WERI-Rb-1 (cell line): ENCODE measurements at regions not wholly inside any gene's neighbourhood (a gene's known extent, or its start where the extent isn't known, plus 50 kb on each side); places are given as distances from the start of the nearest gene placed in this dataset.

Experiments used
- DNase-seq: peaks from one replicate; pipeline ENCODE4 v3.0.0-alpha.2; 2020
- H3K27ac ChIP-seq: fragments of 250-450 bp; sonication (Bioruptor Pico); 2 replicates; pipeline ENCODE4 v1.5.1; 2020; ENCODE audit warnings: mild to moderate bottlenecking, moderate library complexity
- H3K27me3 ChIP-seq: fragments of 250-450 bp; sonication (Bioruptor Pico); 2 replicates; pipeline ENCODE4 v1.5.1; 2021; ENCODE audit warnings: mild to moderate bottlenecking, low read depth, moderate library complexity; ENCODE audit not compliant: insufficient read depth, severe bottlenecking
- H3K36me3 ChIP-seq: fragments of 250-450 bp; sonication (Bioruptor Pico); 2 replicates; pipeline ENCODE4 v1.5.1; 2020; ENCODE audit warnings: mild to moderate bottlenecking, moderate library complexity
- H3K4me3 ChIP-seq: 2 replicates; pipeline ENCODE4 v1.5.1; 2011; ENCODE audit warnings: low read depth, mild to moderate bottlenecking, control low read depth, low read length
- H3K9me3 ChIP-seq: fragments of 250-450 bp; sonication (Bioruptor Pico); 2 replicates; pipeline ENCODE4 v1.5.1; 2021; ENCODE audit warnings: mild to moderate bottlenecking, moderate library complexity; ENCODE audit not compliant: severe bottlenecking
- CTCF ChIP-seq: IDR thresholded peaks from 2 replicates; pipeline ENCODE4 v1.5.1; 2011; ENCODE audit warnings: low read depth, mild to moderate bottlenecking, control low read depth, inconsistent platforms, low read length

- no peak for DNase-seq
- Histone ChIP-seq H3K9me3 (no peaks in the 10 kb centered on the region), H3K4me3 (no peak overlapping the region), H3K27me3 (no peaks in the 10 kb centered on the region), H3K36me3 (no peaks in the 10 kb centered on the region), H3K27ac (no peak overlapping the region)
- TF ChIP-seq CTCF: no peak
These were observed 521.6 kb downstream of the EPHA3 start for GRCh38 chr3:89628856-89629670.

- DNase-seq: no peak
- no peaks in the 10 kb centered on the region for H3K27me3 ChIP-seq
- no peak overlapping the region for H3K4me3 ChIP-seq
- H3K27ac ChIP-seq: no peak overlapping the region
- no peaks in the 10 kb centered on the region for H3K9me3 ChIP-seq
- no peaks in the 10 kb centered on the region for H3K36me3 ChIP-seq
- TF ChIP-seq CTCF: no peak
These were observed 527.7 kb downstream of the EPHA3 start for GRCh38 chr3:89635137-89635536.

- DNase-seq: no peak
- TF ChIP-seq CTCF: no peak
- Histone ChIP-seq H3K27me3 (no peaks in the 10 kb centered on the region), H3K27ac (no peak overlapping the region), H3K9me3 (no peaks in the 10 kb centered on the region), H3K36me3 (no peaks in the 10 kb centered on the region), H3K4me3 (no peak overlapping the region)
These were observed 537.3 kb downstream of the EPHA3 start for GRCh38 chr3:89644716-89645115.

GRCh38 chr3:89649431-89649830, 542.0 kb downstream of the EPHA3 start:
- H3K27me3 ChIP-seq: no peaks in the 10 kb centered on the region
- no peaks in the 10 kb centered on the region for H3K36me3 ChIP-seq

GRCh38 chr3:89654031-89654430, 546.6 kb downstream of the EPHA3 start:
- H3K36me3 ChIP-seq: no peaks in the 10 kb centered on the region
- no peak overlapping the region for H3K27ac ChIP-seq
- DNase-seq: no peak
- no peak overlapping the region for H3K4me3 ChIP-seq
- no peaks in the 10 kb centered on the region for H3K27me3 ChIP-seq
- peaks cover 3% of the 10 kb centered on the region for H3K9me3 ChIP-seq
- no peak for TF ChIP-seq CTCF

More at GRCh38 chr3:89649431-89649830, 542.0 kb downstream of the EPHA3 start:
- H3K9me3 ChIP-seq: no peaks in the 10 kb centered on the region
- TF ChIP-seq CTCF: no peak
- no peak for DNase-seq
- H3K4me3 ChIP-seq: no peak overlapping the region
- no peak overlapping the region for H3K27ac ChIP-seq

GRCh38 chr3:89656388-89656787, 549.0 kb downstream of the EPHA3 start:
- no peak for DNase-seq
- peaks cover 3% of the 10 kb centered on the region for H3K9me3 ChIP-seq

More at GRCh38 chr3:89656388-89656787, 549.0 kb downstream of the EPHA3 start:
- Histone ChIP-seq H3K36me3 (no peaks in the 10 kb centered on the region), H3K27me3 (no peaks in the 10 kb centered on the region), H3K27ac (no peak overlapping the region), H3K4me3 (no peak overlapping the region)
- TF ChIP-seq CTCF: no peak
